HG03135 (cell line): ENCODE measurements at regions not wholly inside any gene's neighbourhood (a gene's known extent, or its start where the extent isn't known, plus 50 kb on each side); places are given as distances from the start of the nearest gene placed in this dataset.

ENCODE experiments used
- ATAC-seq: cut with Tn5 transposase; IDR thresholded peaks from one replicate; pipeline ENCODE4 v1.9.1; 2021; ENCODE audit warnings: mild to moderate bottlenecking, moderate library complexity; ENCODE audit not compliant: unreplicated experiment

DNA sequence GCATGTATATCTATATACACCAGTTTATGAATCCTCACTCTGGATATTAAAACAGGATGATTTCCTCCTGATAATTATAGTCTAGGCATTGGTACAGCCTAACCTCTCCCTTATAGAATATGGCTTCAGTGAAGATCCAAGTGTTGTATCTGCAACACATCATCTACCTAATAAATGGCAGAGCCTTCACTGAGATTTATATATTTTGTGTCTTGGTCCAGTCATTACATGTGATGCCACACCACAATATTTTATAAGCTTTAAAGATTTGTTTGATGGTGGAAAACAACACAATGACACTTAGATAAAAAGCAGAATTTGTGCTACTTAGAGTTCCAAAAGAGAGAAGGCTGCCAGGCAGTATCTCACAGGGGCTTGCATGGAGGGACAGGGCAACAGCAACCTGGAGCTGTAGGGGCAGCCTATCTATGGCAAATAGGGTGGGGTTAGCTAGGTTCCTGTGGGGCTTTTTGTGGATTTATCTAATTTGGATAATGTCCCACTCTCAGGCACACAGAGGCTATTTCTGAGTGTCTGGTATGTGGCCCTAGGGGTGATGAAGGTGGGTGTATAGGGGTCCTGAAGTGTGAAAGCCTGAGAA is 1736.7 kb upstream of the PRR20A start:
- no peak for ATAC-seq

DNA sequence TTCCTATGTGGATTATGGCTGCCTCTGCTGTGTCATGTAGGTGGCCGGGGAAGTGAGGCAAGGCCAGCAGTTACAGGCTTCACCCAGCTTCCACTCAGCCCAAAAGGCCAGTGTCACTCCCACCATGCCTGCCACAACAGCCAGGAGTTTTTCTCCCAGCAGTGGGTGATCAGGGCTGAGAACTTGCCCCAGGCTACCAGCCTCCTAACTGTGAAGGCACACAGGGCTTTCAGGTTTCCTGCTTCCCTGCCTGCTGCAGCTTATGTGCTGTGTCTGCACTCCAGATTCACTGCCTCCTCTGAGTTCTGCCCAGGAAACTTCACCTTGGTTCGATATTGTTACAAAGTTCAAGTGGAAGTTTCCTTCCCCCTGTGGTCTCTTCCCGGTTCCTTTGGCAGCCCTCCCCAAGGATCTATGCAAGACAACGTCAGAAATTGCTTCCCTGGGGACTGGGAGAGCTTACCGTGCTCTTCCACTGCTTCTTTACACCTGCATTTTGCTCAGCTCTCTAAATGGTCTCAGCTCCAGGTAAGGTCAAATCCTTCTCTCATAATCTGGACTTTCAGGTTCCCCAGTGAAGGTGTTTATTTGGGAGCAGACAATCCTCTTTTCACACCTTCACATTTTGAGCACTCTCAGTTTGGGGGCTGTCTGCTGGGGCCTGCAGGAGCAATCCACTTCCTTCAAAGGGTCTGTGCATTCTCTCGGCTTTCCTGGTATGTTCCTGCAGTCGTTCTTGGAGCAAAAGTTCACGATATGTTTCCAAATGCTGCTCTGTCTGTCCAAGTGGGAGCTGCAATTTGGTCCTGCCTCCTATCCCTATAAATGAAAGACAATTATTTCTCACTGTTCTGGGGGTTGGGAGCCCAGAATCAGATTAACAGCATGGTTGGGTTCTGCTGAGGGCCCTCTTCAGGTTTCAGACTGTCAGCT is 1730.1 kb upstream of the PRR20A start:
- ATAC-seq: no peak

DNA sequence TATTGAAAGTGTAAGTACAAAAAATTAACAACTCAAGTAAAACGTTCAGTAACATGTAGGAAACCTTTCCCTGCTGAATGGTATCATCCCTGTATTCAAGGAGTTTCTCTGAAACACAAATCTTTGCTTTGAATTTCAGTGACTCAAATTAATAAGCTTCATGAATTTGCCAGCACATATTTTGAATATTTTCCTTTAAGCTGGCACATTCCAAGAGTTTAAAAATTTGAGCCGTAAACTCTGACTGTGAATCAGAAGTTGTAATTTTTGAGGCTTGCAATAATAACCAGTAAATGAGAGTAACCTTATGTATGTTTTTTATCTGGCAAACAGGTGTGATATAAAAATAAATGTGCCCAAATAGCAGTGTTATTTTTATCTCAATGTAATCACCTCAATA is 1722.6 kb upstream of the PRR20A start:
- ATAC-seq: no peak

DNA sequence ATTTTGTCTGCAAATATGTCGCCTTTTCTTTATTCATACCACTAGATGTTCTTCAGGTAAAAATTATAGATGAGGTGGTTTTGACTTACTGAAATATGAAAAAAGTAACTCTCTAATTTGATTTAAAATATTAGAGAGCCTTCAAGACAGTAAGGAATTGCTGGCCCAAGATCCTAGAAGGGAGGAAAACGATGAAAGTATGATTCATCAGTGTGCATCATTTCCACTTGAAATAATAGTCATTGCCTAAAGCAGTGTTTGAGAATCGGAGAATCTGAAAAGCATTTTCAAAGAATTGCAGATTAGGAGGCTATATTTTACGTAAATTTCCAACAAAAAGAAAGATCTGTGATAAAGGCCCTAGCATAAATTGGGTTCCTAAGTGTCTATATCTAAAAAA is 1707.9 kb upstream of the PRR20A start:
- no peak for ATAC-seq

DNA sequence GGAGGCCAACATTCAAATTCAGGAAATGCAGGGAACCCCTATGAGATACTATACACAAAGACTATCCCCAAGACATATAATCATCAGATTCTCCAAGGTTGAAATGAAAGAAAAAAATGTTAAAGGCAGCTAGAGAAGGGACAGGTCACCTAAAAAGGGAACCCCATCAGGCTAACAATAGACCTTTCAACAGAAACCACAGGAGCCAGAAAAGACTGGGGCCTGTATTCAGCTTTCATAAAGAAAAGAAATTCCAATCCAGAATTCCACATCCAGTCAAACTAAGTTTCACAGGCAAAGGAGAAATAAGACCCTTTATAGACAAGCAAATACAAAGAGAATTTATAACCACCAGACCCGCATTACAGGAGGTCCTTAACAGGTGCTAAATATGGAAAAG is 1703.6 kb upstream of the PRR20A start:
- ATAC-seq: no peak

DNA sequence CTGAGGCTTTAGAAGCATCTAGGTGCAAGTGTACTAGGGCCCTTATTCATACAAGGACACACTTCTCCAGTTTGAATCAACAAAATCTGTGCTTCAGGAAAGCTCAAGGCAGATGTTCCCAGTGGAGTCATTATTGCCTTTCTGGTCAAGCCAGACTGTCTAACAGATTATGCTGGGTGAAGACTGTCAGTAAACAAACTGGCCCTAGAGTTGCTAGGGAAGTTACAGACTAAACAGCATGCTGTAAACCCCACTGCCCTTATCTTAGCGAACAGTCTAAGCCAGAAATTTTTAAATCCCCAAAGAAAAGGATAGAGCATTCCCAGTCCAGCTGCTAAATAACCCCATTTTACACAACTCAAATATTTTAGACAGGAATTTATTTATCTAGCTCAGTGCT is 1701.3 kb upstream of the PRR20A start:
- ATAC-seq: no peak

DNA sequence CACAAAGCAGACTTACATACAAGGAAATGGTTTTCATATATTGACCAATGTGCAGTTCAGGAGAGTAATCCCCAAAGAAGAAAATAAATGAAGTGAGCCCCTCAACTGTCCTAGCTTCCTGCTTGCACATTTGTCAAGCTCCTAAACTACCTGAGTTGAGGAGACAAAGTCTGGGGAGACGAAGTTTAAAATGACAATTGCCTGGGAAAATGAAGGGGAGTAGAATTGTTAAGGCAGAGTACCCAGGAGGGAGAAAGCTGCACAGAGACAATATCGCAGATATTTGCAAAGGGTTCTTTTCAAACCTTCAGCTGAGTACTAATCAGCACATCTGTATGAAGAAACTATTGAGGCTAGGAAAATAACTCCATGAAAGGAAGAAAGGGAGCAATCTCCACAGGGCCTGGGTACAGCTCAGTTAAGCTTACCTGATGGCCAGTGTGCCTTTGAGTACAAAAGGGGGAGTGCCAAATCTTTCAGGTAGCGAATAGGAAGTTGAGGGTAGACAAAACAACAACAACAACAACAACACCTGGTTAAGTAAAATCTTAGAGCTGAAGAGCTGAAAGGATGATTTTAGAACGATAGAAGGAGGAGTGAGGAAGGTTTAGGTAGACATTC is 1700.1 kb upstream of the PRR20A start:
- no peak for ATAC-seq

DNA sequence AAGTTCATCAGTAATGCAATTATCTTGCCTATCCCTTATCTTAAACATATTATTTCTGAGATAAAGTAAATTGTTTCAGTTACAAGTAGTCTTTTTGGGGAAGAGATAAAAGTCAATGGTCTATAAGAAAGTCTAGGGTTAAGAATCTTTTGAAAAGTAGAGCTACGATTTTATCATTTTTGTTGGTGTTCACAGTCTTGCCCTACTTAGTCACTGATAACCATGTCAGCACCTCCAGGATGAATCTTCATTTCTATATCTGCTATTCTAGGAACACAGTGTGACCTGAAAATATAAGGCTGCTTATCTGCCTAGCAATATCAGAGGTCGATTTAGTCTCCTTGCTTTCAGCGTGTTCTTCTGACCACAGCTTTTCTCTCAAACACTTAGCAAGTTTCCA is 1676.5 kb upstream of the PRR20A start:
- ATAC-seq: no peak

DNA sequence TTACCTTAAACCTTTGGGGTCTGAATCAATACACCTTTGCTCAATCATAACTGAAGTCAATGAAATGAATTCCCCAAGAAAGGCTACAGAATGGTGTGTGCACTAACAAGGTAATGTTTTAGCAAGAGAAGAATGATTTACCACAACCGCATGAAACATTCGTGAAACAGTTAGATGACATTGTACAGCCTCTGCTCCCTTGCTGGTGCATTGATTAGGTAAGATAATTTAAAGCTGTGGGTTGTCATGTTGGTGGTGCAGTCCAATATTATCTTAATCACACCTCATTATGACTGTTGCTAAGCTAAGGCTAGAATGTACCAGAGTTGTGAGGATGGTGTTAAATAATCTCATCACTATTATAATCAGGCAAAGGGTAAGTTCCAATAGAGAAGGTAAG is 1673.2 kb upstream of the PRR20A start:
- no peak for ATAC-seq

DNA sequence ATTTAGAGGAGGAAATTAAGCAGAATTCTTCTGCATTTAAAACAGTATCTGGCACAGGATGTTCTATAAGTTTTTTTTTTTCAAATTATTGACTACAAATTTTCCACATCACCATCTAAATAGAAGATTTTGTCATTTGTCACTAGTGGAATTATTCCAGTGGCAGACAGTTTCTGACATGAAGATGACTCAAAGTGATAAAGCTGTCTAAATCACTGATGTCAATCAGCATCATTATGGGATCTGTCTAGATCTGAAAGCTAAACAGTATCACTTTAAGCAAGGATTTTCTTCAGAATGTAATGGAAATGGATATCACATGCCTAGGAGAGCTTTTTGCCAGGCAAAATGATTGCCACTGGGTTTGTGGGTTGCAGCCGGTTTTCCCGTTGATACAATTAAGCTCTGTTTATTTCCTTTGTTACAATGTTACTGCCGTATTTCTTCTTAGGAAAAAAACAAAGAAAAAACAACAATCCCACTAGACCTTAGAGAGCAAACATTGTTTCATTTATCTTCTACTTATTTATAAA is 1657.0 kb upstream of the PRR20A start:
- no peak for ATAC-seq

DNA sequence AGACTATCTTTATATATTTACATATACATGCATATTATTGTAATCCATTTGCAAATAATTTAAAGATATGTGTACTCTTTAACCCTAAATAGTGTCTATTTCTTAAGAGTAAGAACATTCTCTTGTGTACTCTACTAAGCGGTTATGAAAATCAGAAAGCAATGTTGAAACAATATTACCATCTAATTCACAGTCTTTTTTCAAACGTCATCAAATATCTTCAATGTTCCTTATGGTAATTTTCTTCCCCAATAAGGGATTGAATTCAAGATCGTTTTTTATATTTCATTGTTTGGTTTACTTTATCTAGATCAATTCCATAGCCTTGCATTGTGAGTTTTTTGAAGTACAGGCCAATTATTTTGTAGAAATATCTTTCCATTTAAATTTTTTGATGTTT is 1647.4 kb upstream of the PRR20A start:
- ATAC-seq: no peak

DNA sequence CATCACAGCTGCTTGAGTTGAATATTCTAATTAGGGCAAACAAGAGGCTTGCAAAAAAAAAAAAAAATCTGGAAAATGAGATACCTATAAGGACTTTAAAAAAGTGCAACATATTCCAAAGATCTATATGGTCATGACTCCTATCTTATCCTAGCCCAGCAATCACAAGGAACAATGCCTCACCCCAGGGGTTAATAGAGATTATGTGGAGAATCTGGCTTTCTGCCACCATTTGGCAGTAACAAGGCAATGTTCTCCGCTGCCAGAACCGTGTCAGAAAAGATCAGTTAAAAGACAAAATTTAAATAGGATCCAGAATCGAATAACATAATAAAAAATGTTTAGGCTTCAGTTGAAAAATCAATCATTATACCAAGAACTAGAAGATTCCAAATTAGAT is 1643.2 kb upstream of the PRR20A start:
- no peak for ATAC-seq

DNA sequence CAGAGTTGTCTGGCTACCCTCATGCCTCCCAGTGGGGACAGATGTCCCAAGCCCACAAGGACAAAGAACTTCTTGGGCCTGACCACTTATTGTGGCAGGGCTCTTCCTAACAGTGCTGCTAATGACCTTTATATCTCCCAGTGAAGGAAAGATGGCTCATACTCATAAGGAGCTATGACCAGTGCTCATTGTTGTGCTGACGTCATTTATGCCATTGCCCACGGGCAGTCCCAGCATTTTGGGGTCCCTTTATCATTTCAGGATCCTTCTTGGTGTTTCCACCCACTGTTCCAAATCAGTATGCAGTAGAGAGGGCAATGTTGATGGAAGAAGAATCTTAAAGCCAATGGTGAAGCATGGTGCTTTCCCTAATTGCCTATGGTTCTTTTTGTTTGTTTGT is 1640.0 kb upstream of the PRR20A start:
- ATAC-seq: no peak

DNA sequence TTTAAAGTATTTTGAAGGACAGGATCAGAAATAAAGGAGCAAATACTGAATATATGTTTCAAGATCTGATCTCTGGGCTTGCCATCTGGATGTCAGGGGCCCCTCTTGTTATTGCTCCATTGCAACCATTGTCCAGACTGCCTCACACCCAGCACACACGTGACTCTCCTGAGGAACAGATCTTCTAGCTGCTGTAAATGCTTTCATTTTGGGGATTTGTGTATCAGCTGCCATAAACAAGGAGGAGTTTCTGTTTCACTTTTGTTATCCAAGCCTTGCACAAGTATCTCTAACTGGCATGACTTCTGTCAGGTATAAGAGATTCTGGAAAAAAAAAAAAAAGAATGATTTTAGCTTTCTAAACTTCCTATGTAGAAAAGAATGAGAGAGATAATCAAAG is 1624.1 kb upstream of the PRR20A start:
- ATAC-seq: no peak

DNA sequence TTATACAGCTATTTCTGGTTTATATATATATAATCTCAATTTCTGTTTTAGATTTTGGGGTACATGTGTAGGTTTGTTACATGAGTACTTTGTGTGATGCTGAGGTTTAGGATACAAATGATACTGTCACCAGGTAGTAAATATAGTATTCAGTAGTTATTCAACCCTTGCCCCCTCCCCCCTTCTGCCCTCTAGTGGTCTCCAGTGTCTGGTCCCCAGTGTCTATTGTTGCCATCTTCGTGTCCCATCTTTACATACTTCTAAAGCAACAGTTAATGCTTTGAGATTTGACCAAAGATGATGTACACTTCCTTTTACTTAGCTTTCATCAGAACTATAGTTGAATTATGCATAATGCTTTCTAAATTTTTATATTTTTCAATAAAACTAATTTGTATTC is 1623.4 kb upstream of the PRR20A start:
- ATAC-seq: no peak

DNA sequence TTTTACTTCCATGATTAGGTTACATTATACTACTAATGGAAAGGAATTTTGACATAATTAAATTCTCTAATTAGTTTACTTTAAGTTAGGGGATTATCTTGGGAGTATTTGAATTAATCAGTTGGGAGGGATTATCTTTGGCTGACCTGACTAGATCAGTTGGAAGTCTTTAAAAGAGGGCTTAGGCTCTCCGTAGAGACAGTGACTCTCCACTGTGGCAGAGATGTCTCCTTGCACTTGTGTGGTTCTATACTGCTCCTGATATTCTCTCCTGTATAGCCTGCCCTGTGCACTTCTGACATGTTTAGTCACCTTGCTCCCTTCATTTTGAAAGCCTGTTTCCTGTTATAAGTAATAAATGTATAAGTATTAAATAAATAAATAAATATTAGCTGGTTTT is 1612.3 kb upstream of the PRR20A start:
- no peak for ATAC-seq

DNA sequence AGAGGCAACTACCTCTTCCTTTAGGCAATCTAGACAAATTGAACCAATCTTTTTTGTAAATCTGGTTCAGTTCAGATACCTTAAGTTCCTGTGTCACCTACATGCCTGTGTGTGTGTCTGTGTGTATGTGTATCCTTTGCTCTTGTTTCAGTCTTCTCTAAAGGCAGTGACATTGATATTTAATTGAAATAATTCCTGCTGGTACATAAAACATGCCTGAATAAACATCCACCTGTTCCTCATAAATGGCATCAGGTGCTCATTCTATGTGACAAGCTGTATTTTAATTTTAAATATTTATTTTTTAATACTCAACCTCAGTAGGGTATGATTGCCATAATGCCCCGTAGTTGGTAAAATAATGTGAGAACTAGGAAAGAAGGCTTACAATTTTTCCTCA is 1606.4 kb upstream of the PRR20A start:
- no peak for ATAC-seq

DNA sequence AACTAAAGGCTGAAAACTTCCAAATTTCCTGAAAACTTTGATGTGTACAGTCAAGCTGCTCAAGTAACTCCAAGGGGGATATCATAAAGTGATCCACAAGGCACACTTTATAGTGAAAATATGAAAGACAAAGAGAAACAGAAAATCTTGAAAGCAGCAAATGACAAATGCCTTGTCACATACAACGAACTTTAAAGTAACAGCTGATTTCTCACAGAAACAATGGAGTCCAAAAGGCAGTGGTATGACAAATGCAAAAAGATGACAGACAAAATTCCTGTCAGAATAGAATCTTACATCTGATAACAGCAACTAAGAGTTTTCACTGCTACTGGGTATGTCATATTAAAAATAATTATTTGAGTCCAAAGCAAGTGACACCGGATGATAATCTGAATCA is 1602.3 kb upstream of the PRR20A start:
- no peak for ATAC-seq

DNA sequence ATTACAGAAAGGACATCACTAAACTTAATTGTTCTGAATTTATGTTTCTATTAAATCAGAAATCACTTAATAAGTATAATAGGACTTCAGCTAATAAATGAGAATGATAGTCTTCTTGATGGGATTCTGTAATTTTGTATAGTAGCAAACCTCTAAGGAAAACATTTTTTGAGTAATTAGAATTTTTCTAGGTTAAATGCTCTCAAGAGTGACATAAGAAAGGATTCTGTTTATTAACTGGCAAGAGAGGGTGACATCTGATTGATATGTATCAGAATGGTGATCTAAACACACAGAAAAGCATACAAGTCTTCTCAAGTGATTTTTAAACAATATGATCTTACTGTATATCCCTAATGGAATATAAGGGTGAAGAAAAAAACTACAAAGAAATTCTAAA is 1597.7 kb upstream of the PRR20A start:
- ATAC-seq: no peak

DNA sequence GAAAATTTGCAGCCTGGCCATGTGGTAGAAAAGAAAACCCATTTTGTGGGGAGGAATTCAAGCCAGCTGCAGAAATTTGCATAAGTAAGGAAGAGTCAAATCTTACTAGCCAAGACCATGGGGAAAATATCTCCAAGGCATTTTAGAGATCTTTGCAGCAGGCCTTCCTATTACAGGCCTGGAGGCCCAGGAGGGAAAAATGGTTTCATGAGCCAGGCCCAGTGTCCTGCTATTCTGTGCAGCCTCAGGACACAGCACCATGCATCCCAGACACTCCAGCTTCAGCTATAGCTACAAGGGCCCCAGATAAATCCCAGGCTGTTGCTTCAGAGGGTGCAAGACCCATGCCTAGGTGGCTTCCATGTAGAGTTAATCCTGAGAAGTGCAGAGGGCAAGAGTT is 1590.1 kb upstream of the PRR20A start:
- no peak for ATAC-seq

DNA sequence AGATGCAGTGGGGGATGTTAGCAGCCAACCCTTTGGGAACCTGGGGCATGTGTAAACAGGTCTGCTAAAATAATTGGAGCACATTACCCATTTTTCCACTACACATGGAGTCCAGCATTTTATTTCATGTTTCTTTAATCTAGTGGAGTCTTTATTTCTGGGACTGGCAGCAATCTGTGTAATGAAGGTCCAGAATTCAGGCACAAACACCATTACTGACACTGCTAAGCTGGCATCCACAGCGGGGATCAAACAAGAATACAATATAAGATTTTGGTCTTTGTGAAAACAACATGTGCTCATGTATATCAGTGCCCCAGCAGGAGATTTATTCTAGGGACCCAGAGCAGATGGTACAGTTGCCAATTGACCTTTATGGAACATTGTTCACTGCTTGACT is 1587.0 kb upstream of the PRR20A start:
- no peak for ATAC-seq

DNA sequence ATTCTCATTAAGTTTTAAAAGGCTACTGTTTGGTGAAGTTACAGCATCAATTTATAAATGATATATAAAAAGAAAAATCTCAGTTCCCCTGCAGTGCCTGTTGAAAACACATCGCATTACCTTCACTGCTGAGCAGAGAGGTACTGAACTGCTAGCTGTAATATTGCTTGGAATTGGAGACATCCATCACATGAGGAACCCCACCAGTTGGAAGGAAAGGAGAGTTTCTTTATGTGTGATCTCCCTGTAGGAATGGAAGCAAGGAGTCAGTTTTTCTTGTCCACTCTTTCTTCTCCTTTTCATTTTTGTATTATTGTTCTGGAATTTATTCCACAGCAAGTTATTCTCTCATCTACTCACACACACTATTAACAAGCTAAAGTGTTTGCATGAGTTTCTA is 1586.0 kb upstream of the PRR20A start:
- ATAC-seq: no peak
